GM19455 (cell line): ENCODE measurements at regions not wholly inside any gene's neighbourhood (a gene's known extent, or its start where the extent isn't known, plus 50 kb on each side); places are given as distances from the start of the nearest gene placed in this dataset.

Experiments
- ATAC-seq: cut with Tn5 transposase; IDR thresholded peaks from one replicate; pipeline ENCODE4 v1.9.1; 2021; ENCODE audit not compliant: unreplicated experiment

DNA sequence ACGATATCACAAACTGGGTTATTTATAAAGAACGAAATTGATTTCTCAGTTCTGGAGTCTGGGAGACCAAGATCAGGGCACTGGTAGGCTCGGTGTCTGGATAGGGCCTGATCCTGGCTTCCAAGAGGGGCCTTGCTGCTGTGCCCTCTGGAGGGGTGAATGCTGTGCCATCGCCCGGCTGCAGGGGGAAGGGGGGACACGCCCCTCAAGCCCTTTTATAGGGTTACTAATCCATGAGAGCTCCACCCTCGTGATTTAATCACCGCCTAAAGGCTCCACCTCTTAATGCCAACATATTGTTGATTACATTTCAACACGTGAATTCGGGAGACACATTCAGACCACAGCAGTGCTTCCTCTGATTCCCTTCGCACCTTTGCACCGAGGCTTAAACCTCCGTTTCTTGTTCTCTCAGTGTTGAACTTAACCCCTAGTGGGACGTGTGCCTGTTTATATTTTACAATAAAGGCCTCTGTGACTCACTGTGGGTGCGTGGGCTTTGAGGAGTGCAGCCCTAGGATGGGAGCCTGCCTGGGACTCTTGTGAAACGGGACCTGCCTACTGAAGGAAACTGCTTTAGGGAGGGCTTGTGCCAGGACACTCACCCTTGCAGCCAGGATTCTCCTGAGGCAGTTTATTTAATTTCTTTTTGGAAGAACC lies 52.4 kb upstream of the SPATA13 start:
- no peak for ATAC-seq

DNA sequence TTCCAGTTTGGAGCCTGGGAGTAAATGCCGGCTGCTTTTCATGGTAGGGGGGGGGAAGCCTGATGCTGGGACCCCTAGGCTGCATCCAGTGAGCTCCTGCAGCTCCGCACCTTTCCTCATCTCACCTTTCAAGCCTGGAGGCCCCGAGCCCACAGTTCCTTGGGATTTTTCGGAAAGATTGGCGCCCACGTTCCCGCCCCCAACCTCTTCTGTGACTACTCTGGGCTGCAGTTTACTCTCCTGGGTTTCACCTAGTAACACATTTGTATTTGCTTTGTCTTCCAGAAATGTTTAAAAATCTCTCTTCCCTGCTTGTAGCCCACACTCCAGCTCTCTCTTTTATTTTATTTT lies 51.9 kb upstream of the SPATA13 start:
- no peak for ATAC-seq

DNA sequence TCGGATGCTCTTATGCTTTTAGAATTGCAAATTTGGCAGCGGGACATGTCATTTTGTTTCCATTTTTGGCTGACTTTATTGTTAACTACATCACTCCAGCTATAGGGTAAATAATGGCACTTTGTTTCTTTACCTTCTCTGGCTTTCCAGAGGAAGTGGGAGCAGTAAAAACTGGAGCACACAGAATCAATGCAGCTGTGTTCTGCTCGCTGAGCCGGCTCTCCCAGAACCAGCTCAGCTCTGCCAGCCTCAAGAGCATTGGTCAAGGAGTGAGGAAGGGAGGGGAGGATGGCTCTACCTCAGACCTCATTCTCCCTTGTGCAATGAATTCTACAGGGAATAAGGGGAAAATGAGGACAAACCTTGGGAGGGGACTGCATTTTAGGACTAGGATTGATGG lies 50.5 kb upstream of the SPATA13 start:
- ATAC-seq = no peak
